Daoy (cell line): ENCODE measurements at regions not wholly inside any gene's neighbourhood (a gene's known extent, or its start where the extent isn't known, plus 50 kb on each side); places are given as distances from the start of the nearest gene placed in this dataset.
A peak's percentile ranks its signal among the peaks of the same experiment; 100 is the strongest.

ENCODE experiments used
- DNase-seq: peaks from one replicate; pipeline ENCODE4 v3.0.0-alpha.2; 2015; ENCODE audit warnings: low read depth

DNA sequence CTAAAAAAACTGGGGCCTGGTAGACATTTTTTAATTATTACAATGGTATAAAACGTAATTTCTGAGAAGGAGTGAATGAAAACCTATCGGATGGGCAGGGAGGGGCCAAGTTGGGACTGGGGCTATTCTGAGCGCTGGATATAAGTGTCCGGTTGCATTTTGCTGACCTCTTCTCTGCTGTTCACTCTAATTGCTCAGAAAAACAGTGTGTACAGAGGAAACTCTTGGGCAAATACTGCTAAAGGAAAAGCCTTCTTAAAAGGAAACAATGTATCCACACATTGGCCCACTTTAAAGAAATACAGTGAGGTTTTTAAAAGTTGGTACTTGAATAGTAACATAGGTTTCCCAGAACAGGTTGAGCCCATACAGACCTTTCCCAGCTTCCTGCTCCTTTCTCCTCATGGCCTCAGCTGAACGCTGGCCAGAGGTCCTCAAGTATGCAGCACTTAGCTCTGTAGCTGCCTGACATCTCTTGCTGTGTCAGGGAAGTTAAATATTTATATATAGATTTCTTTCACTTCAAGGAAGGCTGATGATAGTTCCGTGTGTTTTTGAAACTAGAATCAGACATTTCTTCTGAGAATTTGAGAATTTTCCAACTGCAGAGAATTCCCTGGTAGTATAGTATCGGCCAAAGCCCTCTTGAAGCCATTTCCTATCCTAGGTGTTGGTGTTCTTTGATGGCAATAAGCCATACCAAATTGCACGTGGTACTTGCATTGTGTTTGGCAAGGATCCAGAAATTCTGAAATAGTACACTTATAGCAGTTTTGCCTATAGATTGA is 97.1 kb upstream of the SLC4A4 start:
- no peak for DNase-seq

DNA sequence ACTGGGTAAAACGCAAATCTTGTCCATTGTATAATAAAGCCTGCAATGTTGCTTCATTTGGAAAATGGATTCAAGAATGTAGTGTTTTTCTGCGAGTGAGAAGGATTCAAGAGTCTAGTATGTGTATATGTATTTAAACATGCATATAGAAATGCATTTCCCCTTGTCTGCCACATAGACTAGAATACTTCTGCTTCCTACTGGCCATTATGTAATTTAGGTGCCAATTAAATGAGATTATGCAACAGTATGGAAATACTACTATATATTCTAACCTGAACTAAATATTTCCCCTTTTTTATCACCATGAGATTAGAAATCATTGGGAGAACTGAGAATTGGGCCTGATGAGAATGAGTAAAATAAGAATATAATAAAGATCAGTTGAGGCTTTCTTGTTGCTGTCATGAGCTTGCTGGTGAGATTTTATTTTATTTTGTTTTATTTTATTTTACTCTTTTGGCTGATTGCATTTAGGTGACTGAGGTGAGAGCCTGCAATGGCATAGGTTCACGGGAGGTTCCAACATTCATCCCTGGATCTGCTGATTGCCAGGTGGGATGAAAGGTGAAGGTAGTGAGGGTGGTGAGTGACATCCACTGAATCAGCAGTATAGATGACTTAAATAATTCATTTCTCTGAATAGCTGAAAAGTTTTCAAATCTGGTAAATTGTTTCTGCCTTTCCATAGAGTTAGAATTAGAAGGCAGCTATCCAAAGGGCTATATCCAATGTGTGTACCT is 95.6 kb upstream of the SLC4A4 start:
- DNase-seq = no peak

DNA sequence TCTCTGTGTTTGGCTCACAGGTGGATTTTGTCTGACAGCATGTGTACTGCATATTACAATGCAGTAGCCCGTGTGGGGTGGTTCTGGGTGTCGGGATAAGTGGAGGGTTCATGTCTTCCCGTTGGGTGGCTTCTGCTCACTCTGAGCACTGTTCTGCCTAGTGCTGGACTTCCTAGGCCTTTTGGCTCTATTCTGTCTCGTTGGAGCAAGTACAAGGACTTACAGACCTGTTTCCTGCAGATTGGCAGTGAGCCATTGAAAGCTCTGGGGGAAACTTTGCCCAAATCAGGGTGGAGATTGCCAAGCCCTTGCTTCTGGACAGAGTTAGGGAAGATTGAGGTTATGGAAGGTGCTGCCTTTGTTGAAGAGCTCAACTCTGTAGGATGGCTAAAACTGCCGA is 91.1 kb upstream of the SLC4A4 start:
- DNase-seq = no peak

- DNase-seq = no peak
Measured at GRCh38 chr4:71251261-71251660, 87.6 kb upstream of the SLC4A4 start.

- no peak for DNase-seq
Measured at GRCh38 chr4:71253545-71253944, 85.3 kb upstream of the SLC4A4 start.

DNA sequence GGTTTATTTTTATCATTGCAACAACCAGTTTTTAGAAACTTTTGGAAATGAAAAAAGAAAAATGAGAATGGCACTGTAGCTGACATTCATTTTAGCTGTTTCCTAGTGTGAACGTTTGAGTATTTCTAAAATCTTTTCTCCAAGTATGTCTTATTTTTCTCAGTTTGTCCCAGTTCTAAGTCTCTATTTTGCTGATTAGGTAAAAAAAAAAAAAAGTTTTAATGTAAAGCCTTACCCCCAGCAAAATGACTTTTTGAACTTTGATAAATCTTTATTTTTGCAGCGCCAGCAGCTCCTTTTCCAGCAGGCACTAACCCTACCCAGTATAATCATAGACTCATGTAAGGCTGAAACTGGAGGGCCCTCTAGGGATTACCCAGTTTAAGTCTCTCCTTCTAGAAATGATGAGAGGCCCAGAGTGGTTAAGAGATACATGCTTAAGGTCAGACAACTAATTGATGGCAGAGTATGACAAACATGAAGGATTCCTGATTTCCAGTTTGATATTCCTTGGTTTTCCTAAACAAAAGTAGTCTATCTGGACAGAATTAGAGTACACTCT is 84.3 kb upstream of the SLC4A4 start:
- no peak for DNase-seq

DNA sequence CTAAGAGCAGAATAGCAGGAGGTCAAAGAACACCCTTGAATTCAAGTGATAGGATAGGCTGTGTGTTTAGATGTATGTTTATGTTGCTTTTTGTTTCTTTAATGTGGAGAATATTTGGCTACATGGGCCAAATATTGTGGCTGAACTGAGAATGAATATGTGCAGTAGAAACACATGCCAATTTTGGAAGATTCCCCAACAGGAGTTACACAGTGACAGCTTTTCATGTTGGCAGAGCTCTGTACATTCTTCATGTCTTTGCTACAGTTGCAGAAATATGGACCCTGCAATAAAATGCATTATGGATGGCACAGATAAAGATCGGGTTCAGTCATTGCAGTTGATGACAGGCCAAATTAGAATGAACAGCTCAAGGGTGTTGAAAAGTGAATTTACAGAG is 82.8 kb upstream of the SLC4A4 start:
- no peak for DNase-seq

GRCh38 chr4:71257761-71258160 is 81.1 kb upstream of the SLC4A4 start:
- no peak for DNase-seq

GRCh38 chr4:71258323-71258722 is 80.5 kb upstream of the SLC4A4 start:
- DNase-seq = no peak

DNA sequence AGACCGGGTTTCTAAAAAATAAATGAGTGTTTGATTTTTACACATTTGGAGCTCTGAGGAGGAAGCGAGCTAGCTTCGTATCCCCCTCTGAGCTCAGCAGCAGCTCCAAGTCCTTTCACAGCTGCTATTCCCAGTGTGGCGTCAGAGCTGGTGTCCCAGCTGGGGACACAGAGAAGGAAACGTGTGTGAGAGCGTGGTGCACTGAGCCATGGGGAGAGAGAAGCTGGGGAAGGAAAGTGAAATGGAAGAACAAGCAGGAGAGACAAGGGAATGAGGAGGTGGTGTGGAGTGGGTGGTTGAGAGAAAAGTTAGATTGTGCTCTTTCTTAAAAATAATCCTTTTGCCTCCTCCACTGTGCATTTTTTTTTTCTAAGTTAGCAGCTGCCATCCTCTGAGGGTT is 79.5 kb upstream of the SLC4A4 start:
- no peak for DNase-seq

DNA sequence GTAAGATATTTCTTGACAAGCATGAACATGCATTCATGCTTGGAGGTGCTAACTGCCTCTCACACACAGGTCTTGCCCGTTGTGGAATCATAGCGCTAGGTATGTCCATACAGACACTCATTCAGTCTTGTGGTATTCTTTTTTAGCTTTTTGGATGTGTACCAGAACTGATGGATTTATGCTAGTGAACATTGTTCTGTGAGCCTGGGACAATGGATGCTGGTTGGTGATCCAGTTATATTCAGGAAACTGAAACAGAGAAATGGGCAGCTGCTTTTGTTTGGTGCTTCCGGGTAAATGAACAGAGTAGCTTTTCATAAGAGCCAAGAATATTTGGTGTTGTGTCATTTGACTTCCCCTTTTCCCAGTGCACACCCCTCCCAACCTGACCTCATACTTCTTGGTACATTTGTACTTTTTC is 78.9 kb upstream of the SLC4A4 start:
- DNase-seq = no peak

GRCh38 chr4:71260544-71260943 is 78.3 kb upstream of the SLC4A4 start:
- no peak for DNase-seq

DNA sequence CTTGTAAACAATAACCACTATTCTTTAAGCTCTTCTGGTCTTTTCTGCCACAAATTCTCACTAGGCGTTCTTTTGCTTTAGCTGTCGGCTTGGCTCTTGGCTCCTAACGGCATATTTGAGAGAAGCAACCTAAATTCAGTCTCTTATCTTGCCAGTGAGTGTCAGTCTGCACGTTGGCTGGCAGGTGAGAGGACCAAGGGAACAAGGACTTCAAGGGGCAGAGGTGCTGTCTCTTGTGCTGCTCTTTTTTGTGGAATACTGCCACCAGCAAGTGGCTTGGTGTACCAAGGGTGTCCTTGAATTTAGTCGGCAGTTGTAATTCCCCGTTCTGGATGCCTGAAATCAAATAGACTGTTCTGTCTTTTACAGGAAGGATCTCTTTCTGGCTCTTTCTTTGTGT is 77.8 kb upstream of the SLC4A4 start:
- no peak for DNase-seq

- peak; percentile 10 for DNase-seq
Measured at GRCh38 chr4:71261633-71262121, 77.1 kb upstream of the SLC4A4 start.

DNA sequence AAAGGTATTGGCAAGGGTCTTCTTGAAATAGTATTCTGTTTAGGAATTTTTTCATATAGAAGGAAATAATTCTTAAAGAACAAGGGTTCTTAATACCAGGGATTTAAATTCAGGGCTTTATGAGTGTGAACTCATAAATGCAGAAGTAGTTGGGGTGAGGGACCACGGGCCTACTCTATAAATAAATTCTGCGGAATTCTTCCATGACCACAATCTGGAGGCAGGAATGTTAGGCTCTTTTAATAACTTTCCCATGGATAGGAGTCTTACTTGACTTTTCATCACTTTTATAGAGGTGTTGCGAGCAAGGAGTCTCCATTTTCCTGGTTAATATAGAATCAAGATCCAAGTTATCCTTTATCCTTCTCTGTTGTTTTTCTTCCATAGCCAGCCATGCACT is 76.7 kb upstream of the SLC4A4 start:
- DNase-seq = peak; percentile 11

- peak; percentile 57 for DNase-seq
Measured at GRCh38 chr4:71266090-71266794, 72.6 kb upstream of the SLC4A4 start.

GRCh38 chr4:71267244-71267643 is 71.6 kb upstream of the SLC4A4 start:
- DNase-seq = no peak

GRCh38 chr4:71268166-71268565 is 70.7 kb upstream of the SLC4A4 start:
- peak; percentile 2 for DNase-seq

GRCh38 chr4:71269233-71269632 is 69.6 kb upstream of the SLC4A4 start:
- DNase-seq = no peak

GRCh38 chr4:71270901-71271300 is 67.9 kb upstream of the SLC4A4 start:
- DNase-seq = peak; percentile 25

DNA sequence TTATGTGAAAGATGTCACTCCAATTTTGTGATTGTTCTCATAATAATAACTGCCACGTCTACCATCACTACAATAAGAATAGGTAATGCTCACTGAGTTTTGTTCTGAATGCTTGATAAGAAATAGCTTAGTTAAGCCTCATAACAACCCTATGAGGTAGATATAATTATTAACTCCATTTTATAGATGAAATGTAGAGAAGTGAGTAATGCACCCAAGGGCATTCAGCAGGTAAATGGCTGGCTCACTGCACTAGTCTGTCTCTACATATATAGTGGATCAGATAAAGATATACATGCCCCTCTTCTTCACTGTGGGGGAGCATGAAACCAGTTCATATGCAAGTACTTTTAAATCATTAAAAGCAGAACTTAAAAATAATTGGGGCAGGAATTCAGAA is 65.8 kb upstream of the SLC4A4 start:
- no peak for DNase-seq

DNA sequence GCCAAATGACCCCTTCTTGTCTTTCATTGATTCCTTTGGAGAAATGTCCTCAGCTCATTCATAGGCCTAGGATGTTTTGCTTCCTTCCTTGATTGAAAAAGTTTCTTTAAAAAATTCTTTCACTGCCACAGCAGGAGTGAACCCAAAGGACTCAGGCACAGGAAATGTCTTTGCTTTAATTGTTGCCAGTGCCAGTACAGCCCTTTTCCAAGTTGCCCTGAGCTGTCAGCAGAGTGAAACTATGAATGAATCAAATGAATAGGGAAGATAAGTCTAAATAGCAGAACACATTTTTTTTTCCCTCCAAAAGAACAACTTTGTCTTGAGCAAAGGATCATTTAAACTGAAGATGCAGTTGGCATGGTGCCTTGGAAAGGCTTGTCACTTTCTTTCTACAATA is 63.8 kb upstream of the SLC4A4 start:
- DNase-seq = no peak
